HUES6 (cell line): ENCODE measurements at regions not wholly inside any gene's neighbourhood (a gene's known extent, or its start where the extent isn't known, plus 50 kb on each side); places are given as distances from the start of the nearest gene placed in this dataset.
"Not testable (repeated sequence)": the region's sequence is repeated elsewhere in the genome, so short reads cannot be mapped to it uniquely, and the experiment has no call there.

ENCODE experiments used
- H3K27ac ChIP-seq: 2 replicates; pipeline ENCODE4 v1.7.0; 2013; ENCODE audit warnings: low read depth, mild to moderate bottlenecking, low read length, inconsistent platforms
- H3K27me3 ChIP-seq: 2 replicates; pipeline ENCODE4 v1.6.1; 2013; ENCODE audit warnings: low read length; ENCODE audit not compliant: control insufficient read depth, insufficient read depth
- H3K36me3 ChIP-seq: 2 replicates; pipeline ENCODE4 v1.6.1; 2013; ENCODE audit warnings: low read length; ENCODE audit not compliant: control insufficient read depth, insufficient read depth
- H3K4me1 ChIP-seq: 2 replicates; pipeline ENCODE4 v1.6.1; 2013; ENCODE audit warnings: low read length; ENCODE audit not compliant: control insufficient read depth, insufficient read depth
- H3K4me3 ChIP-seq: 2 replicates; pipeline ENCODE4 v1.5.1; 2013; ENCODE audit warnings: low read depth, low read length
- H3K9ac ChIP-seq: one replicate; pipeline ENCODE4 v1.6.1; 2013; ENCODE audit warnings: mild to moderate bottlenecking, low read length
- H3K9me3 ChIP-seq: 2 replicates; pipeline ENCODE4 v1.6.1; 2013; ENCODE audit warnings: low read depth, low read length; ENCODE audit not compliant: control insufficient read depth, insufficient read depth

DNA sequence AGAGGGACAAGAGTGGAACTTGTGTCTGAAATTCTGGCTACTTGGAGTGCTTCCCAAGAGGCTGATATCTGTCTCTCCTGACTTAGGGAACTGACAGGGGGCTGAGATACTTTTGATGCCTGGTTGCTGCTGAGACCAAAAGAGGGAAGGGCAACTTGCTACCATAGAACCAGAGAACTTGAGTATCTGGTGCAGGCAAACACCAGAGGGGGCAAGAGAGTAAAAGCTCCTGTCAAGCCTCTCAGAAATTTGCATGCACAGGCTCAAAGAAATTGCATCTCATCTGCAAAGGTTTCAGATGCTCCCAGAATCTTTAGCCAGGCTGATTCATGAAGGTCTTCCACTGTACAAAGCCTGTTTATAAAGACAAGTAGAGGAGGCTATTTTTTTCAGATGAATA, 391.3 kb upstream of the FOXG1 start:
- no peaks in the 10 kb centered on the region for H3K9me3 ChIP-seq
- H3K27ac ChIP-seq = no peak overlapping the region
- H3K4me3 ChIP-seq = no peak overlapping the region
- no peaks in the 10 kb centered on the region for H3K4me1 ChIP-seq
- no peaks in the 10 kb centered on the region for H3K27me3 ChIP-seq
- no peaks in the 10 kb centered on the region for H3K36me3 ChIP-seq
- H3K9ac ChIP-seq = no peak overlapping the region

DNA sequence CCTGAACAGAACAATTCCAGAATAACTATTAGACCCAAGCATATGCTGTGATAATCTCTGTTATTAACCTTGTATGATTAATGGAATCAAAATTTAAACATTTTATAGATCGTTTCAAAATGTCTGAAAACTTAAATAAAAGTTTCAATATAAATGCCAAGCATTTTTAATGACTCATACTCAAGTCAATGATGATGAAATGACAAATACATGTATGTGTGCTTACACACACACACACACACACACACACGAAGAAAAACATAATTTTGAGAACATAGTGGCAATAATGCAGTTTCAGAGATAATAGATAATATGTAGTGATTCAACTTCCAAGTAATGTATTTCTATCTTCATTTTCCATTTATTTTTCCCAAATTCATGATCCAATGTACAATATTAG, 384.9 kb upstream of the FOXG1 start:
- Histone ChIP-seq H3K27me3 (no peaks in the 10 kb centered on the region), H3K4me1 (no peaks in the 10 kb centered on the region), H3K27ac (no peak overlapping the region), H3K4me3 (no peak overlapping the region), H3K9ac (no peak overlapping the region), H3K36me3 (no peaks in the 10 kb centered on the region), H3K9me3 (no peaks in the 10 kb centered on the region)

DNA sequence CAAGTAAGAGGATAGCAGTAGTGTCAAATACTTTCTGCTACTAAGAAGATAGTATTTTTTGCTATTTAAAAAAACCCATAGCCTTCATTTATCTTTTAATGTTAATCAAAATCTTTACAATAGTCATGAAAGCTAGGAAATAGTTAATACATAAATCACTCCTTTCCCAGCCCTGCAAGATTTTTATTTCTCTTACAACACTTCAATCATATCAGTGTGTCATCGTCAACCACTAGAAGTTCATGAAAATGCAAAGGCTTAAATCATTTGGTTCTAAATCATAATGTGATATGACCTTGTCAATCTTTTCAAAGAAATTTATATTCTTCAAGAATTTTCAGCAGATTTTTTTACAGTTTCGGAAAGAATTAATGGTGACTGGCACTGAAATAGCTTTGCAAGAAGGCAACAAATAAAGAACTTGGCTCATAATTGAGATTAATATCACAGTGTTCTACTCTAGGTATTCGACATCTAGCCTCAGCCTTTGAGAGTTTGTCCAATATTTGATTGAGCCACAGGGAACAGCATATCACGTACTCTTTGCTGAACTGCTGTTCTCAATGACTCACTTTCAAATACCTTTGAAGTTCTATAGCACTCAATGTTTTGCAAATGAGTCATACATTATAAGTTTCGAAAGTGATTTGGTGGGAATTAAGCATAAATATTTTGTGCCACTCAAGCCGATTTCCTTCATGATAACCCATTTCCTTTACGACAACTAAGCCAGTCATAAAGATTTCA, 384.0 kb upstream of the FOXG1 start:
- H3K9ac ChIP-seq = no peak overlapping the region

DNA sequence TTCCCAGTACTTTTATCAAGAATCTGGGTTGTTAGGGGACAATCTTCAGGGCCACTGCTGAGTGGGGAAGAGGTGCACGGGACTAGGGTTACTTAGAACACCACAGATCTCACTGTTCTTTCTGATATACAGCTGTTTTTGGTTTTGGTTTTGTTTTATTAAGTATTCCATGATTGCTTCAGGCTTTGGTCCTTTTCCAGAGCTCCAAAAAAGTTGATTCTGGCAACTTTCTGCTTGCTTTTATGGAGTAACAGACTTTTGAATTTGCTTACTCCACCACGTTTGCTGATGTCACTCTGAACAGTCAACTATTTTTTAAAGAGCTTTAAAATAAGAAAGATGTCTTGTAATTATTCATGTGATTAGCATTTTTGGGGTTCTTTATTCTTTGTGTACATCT, 368.1 kb upstream of the FOXG1 start:
- H3K36me3 ChIP-seq = no peaks in the 10 kb centered on the region
- H3K27me3 ChIP-seq = no peaks in the 10 kb centered on the region
- no peak overlapping the region for H3K27ac ChIP-seq
- H3K4me1 ChIP-seq = no peaks in the 10 kb centered on the region
- no peak overlapping the region for H3K9ac ChIP-seq
- H3K4me3 ChIP-seq = no peak overlapping the region
- H3K9me3 ChIP-seq = no peaks in the 10 kb centered on the region

More for the DNA sequence above, 384.0 kb upstream of the FOXG1 start:
- Histone ChIP-seq H3K27me3 (no peaks in the 10 kb centered on the region), H3K9me3 (no peaks in the 10 kb centered on the region), H3K4me3 (no peak overlapping the region), H3K27ac (no peak overlapping the region), H3K4me1 (no peaks in the 10 kb centered on the region), H3K36me3 (no peaks in the 10 kb centered on the region)

DNA sequence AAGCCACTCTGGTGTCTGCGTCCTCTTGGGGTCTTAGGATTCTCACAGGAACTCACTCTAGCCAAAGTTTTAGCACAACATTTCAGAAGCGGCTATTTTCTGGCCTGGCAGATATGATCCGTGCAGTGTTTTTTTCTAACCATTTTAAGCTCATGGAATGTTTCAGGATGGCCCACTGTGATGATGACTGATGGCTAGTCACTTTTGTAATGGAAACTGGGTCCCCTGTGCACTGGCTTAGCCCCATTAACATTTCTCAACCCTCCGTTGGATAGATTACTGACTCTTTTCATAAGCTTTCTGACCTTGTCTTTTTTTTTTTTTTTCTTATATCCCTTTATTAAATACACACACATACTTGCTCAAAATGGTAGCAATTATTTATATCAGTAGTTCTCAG, 364.9 kb upstream of the FOXG1 start:
- not testable (repeated sequence) for H3K9me3 ChIP-seq, H3K4me3 ChIP-seq, H3K27ac ChIP-seq, H3K36me3 ChIP-seq, H3K4me1 ChIP-seq, H3K27me3 ChIP-seq, H3K9ac ChIP-seq

DNA sequence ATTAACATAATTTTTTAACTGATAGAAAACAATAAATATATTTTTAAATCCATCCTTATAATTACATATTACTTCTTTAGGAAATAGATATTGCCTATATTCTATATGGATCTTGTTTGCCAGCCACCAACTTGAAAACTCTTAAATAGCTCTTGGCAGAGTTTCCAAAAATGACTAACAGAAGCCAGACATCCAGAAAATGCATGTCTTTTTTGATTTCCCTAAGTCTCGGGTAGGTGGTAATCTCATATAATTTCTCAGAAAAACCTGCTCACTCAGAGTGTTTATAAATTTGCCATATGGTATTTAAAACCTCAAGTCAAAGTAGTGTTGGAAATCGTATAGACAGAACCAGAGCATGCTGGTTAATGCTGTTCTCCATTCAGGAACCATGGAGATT, 360.4 kb upstream of the FOXG1 start:
- Histone ChIP-seq H3K9me3 (no peaks in the 10 kb centered on the region), H3K4me3 (no peak overlapping the region), H3K36me3 (no peaks in the 10 kb centered on the region), H3K4me1 (peaks cover 3% of the 10 kb centered on the region; the same call in 1 of the 2 replicates), H3K27me3 (no peaks in the 10 kb centered on the region), H3K27ac (no peak overlapping the region), H3K9ac (no peak overlapping the region)

DNA sequence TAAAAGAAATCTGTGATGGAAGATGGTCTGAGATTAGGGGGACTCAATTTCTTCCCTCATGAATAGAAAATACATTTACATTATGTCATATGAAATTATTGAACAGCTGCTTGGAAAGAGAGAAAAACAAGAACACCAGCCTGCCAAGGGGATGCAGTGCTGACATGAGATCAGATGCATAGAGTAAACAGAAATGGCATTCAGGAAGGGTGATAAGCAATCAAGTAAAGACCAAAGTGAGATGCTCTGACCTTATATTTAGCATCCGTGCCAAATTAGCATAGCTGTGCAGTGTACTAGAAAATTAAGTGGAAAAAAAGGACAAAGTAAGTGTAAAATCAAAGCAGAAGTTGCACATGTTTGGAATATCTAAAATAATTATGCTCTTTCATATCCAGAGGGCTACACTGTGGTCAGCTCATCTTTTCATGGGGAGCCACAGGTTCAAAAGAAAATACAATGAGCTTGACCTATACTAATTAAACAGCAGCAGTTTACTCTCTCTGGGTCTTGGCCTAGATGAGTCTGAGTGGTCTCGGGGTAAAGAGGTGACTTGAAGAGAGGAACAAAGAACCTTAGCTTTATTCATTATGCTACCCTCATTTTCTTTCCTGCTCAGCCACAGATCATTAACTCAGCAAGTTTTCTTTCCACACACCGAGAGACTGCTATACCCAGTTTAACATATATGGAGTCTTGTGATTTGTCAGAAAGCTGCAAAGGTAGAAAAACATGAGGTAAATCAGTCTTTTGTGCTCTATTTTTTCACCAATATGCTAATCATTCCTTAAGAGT, 359.4 kb upstream of the FOXG1 start:
- Histone ChIP-seq H3K4me1 (peaks cover 3% of the 10 kb centered on the region; the same call in 1 of the 2 replicates), H3K36me3 (no peaks in the 10 kb centered on the region), H3K9ac (no peak overlapping the region), H3K9me3 (no peaks in the 10 kb centered on the region), H3K27ac (no peak overlapping the region), H3K4me3 (no peak overlapping the region), H3K27me3 (no peaks in the 10 kb centered on the region)

DNA sequence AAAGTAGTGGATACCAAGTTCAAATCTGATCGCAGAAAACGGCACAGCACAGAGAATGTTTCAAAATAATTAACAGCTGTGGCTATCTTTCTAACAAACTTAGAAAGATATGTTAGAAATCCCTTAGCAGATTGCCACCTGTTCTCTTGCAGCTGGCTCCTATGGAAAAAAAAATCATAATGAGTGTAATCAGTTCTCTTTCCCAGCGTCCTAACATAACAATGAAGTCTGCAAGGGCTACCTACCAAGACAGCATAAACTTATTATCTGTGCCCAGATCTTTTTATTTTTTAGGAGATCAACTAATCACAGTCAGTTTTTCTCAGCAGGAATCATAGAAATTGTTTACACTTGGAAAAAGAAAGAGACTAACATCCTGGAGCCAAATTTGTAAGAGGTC, 358.6 kb upstream of the FOXG1 start:
- H3K27me3 ChIP-seq = no peaks in the 10 kb centered on the region
- H3K9me3 ChIP-seq = no peaks in the 10 kb centered on the region
- H3K36me3 ChIP-seq = no peaks in the 10 kb centered on the region
- no peak overlapping the region for H3K4me3 ChIP-seq
- no peak overlapping the region for H3K9ac ChIP-seq
- no peak overlapping the region for H3K27ac ChIP-seq
- peaks cover 3% of the 10 kb centered on the region; the same call in 1 of the 2 replicates for H3K4me1 ChIP-seq

DNA sequence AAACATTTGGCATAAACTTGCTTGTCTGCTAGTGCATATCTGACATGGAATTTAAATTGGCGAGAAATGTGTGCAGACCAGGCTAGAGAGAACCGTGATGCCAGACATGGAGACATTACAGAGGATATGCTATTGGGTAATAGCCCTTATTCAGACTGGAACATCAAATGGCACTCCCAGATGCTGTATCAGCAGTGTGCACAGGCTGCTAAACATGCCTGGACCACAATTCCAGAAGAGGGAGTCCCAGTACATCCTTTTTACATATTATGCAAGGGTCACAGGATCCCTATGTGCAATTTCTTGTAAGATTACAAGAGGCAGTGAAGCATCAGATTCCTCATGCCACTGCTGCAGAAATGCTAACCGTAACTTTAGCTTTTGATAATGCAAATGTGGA, 354.5 kb upstream of the FOXG1 start:
- H3K9ac ChIP-seq = no peak overlapping the region
- no peaks in the 10 kb centered on the region for H3K27me3 ChIP-seq
- H3K4me1 ChIP-seq = peaks cover 3% of the 10 kb centered on the region; the same call in 1 of the 2 replicates
- no peak overlapping the region for H3K27ac ChIP-seq
- no peaks in the 10 kb centered on the region for H3K36me3 ChIP-seq
- no peak overlapping the region for H3K4me3 ChIP-seq
- no peaks in the 10 kb centered on the region for H3K9me3 ChIP-seq

DNA sequence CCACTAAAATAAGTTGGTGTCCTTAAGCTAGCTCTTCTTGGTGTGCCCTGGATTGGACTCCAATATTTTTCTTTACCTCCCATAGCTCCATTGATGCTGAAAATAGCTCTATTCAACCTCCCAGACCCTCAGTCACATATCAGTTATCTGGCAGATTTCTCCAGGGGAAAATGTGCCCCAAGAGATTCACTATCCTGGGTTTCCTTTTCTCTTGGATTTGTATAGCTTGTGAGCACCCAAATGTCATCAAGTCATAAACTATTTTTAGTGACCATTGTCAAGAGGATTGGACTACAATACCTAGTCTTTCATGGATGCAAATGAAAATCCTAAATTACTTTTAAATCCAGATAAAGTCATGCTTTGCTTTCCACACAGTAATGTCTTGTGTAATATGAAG, 339.6 kb upstream of the FOXG1 start:
- Histone ChIP-seq H3K27me3 (no peaks in the 10 kb centered on the region), H3K4me3 (no peak overlapping the region), H3K4me1 (no peaks in the 10 kb centered on the region), H3K36me3 (no peaks in the 10 kb centered on the region), H3K27ac (no peak overlapping the region), H3K9ac (no peak overlapping the region), H3K9me3 (peaks cover 10% of the 10 kb centered on the region; the same call in 1 of the 2 replicates)

DNA sequence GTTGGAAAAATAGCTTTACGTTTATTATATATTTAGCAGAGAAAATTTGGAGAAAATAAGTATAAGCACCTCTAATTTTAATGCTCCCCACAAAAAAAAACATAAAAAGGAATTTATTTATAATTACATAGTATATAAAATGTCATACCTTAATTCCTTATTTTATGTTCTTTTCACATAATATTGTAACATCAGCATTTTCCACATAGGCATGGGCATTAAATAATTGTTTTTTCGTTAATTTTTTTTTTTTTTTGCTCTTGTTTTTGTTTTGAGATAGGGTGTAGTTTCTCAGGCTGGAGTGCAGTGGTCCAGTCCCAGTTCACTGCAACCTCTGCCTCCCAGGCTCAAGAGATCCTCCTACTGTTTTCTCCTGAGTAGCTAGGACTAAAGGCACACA, 329.8 kb upstream of the FOXG1 start:
- no peaks in the 10 kb centered on the region for H3K36me3 ChIP-seq

More for the DNA sequence above, 329.8 kb upstream of the FOXG1 start:
- Histone ChIP-seq H3K27ac (no peak overlapping the region), H3K9me3 (peaks cover 9% of the 10 kb centered on the region; the same call in 1 of the 2 replicates), H3K27me3 (no peaks in the 10 kb centered on the region), H3K4me1 (no peaks in the 10 kb centered on the region), H3K4me3 (no peak overlapping the region), H3K9ac (no peak overlapping the region)
